Endothelial cell (in vitro differentiated cells): ENCODE measurements at regions not wholly inside any gene's neighbourhood (a gene's known extent, or its start where the extent isn't known, plus 50 kb on each side); places are given as distances from the start of the nearest gene placed in this dataset.

Experiments
- DNase-seq: peaks from one replicate; pipeline ENCODE4 v3.0.0; 2021; ENCODE audit warnings: low spot score
- H3K27ac Mint-ChIP-seq: one replicate; pipeline ENCODE4 v1.8.0; 2021; ENCODE audit warnings: mixed read lengths, inconsistent platforms; ENCODE audit not compliant: unreplicated experiment
- H3K27me3 Mint-ChIP-seq: one replicate; pipeline ENCODE4 v1.8.0; 2021; ENCODE audit warnings: mild to moderate bottlenecking, moderate library complexity, mixed read lengths, inconsistent platforms; ENCODE audit not compliant: unreplicated experiment
- H3K36me3 Mint-ChIP-seq: one replicate; pipeline ENCODE4 v1.8.0; 2021; ENCODE audit warnings: mild to moderate bottlenecking, low read depth, mixed read lengths, inconsistent platforms; ENCODE audit not compliant: unreplicated experiment
- H3K4me1 Mint-ChIP-seq: one replicate; pipeline ENCODE4 v1.8.0; 2021; ENCODE audit warnings: mild to moderate bottlenecking, mixed read lengths, inconsistent platforms; ENCODE audit not compliant: unreplicated experiment
- H3K4me3 Mint-ChIP-seq: one replicate; pipeline ENCODE4 v1.8.0; 2021; ENCODE audit warnings: mild to moderate bottlenecking, mixed read lengths, inconsistent platforms; ENCODE audit not compliant: unreplicated experiment
- H3K9me3 Mint-ChIP-seq: one replicate; pipeline ENCODE4 v1.8.0; 2021; ENCODE audit warnings: mixed read lengths, inconsistent platforms; ENCODE audit not compliant: unreplicated experiment
- TF ChIP-seq, protein P1 (sequence below): fragments of 200-600 bp; sonication (generic); IDR thresholded peaks from one replicate; pipeline ENCODE4 v1.5.0; 2021; ENCODE audit warnings: antibody characterized with exemption; ENCODE audit not compliant: unreplicated experiment

DNA sequence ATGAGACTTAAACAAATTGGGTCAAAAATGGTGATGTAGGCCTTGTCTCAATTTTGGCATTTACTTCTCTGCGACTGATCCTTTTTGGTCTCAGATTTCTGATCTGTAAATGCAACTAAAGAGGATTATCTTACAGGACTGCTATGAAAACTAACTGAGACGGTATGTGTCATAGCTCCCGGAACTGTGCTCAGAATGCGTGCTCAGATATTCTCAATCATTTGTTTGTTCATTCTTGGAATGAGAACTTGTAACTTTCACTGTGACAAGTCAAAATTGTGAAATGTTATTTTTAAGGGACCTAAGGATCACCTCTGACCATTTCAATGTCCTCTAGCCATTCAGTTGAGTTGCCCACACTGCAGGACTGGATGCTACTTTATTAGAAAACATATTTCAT lies 498.2 kb upstream of the PIK3C3 start:
- TF ChIP-seq, protein P1, sequence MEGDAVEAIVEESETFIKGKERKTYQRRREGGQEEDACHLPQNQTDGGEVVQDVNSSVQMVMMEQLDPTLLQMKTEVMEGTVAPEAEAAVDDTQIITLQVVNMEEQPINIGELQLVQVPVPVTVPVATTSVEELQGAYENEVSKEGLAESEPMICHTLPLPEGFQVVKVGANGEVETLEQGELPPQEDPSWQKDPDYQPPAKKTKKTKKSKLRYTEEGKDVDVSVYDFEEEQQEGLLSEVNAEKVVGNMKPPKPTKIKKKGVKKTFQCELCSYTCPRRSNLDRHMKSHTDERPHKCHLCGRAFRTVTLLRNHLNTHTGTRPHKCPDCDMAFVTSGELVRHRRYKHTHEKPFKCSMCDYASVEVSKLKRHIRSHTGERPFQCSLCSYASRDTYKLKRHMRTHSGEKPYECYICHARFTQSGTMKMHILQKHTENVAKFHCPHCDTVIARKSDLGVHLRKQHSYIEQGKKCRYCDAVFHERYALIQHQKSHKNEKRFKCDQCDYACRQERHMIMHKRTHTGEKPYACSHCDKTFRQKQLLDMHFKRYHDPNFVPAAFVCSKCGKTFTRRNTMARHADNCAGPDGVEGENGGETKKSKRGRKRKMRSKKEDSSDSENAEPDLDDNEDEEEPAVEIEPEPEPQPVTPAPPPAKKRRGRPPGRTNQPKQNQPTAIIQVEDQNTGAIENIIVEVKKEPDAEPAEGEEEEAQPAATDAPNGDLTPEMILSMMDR: no peak
- Mint-ChIP-seq H3K27ac (no peak overlapping the region), H3K27me3 (no peaks in the 10 kb centered on the region), H3K4me3 (no peak overlapping the region), H3K9me3 (no peaks in the 10 kb centered on the region), H3K36me3 (no peaks in the 10 kb centered on the region), H3K4me1 (no peaks in the 10 kb centered on the region)
- no peak for DNase-seq

- no peak for DNase-seq
- no peak overlapping the region for H3K27ac Mint-ChIP-seq
- H3K9me3 Mint-ChIP-seq: no peaks in the 10 kb centered on the region
- H3K27me3 Mint-ChIP-seq: no peaks in the 10 kb centered on the region
- TF ChIP-seq, protein P1: no peak
- no peaks in the 10 kb centered on the region for H3K4me1 Mint-ChIP-seq
- H3K36me3 Mint-ChIP-seq: no peaks in the 10 kb centered on the region
- no peak overlapping the region for H3K4me3 Mint-ChIP-seq
These were observed 505.4 kb upstream of the PIK3C3 start for GRCh38 chr18:41449612-41450011.

GRCh38 chr18:41444943-41445342 lies 510.1 kb upstream of the PIK3C3 start:
- Mint-ChIP-seq H3K27me3 (no peaks in the 10 kb centered on the region), H3K27ac (no peak overlapping the region), H3K4me3 (no peak overlapping the region), H3K9me3 (no peaks in the 10 kb centered on the region), H3K4me1 (no peaks in the 10 kb centered on the region), H3K36me3 (no peaks in the 10 kb centered on the region)
- TF ChIP-seq, protein P1: no peak
- DNase-seq: no peak

DNA sequence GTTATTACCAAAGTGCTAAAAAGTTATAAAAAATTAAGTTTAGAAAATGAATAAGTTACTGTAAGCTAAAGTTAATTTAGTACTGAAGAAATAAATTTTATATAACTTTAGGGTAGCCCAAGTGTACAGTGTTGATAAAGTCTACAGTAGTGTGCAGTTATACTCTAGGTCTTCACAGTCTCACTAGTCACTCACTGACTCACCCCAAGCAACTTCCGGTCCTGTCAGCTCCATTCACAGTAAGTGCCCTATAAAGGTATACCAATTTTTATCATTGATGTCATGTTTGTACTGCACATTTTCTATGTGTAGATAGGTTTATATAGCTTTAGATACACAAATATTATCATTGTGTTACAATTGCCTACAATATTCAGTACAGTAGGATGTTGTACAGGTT lies 518.3 kb upstream of the PIK3C3 start:
- Mint-ChIP-seq H3K9me3 (no peaks in the 10 kb centered on the region), H3K27me3 (no peaks in the 10 kb centered on the region), H3K4me3 (no peak overlapping the region), H3K4me1 (no peaks in the 10 kb centered on the region), H3K27ac (no peak overlapping the region), H3K36me3 (no peaks in the 10 kb centered on the region)
- TF ChIP-seq, protein P1: no peak
- DNase-seq: no peak

GRCh38 chr18:41418598-41418997 lies 536.4 kb upstream of the PIK3C3 start:
- Mint-ChIP-seq H3K36me3 (no peaks in the 10 kb centered on the region), H3K4me3 (no peak overlapping the region), H3K9me3 (no peaks in the 10 kb centered on the region), H3K27me3 (no peaks in the 10 kb centered on the region), H3K27ac (no peak overlapping the region), H3K4me1 (no peaks in the 10 kb centered on the region)
- TF ChIP-seq, protein P1: no peak
- DNase-seq: no peak
